Neutrophil (primary cell): ENCODE measurements at regions not wholly inside any gene's neighbourhood (a gene's known extent, or its start where the extent isn't known, plus 50 kb on each side); places are given as distances from the start of the nearest gene placed in this dataset.

ENCODE experiments used
- H3K27ac ChIP-seq: fragments of 200-600 bp; sonication (generic); 2 replicates; pipeline ENCODE4 v1.5.1; 2016; ENCODE audit warnings: mild to moderate bottlenecking, moderate library complexity
- H3K27me3 ChIP-seq: fragments of 200-600 bp; sonication (generic); 2 replicates; pipeline ENCODE4 v1.6.0; 2016; ENCODE audit warnings: mild to moderate bottlenecking
- H3K36me3 ChIP-seq: fragments of 200-600 bp; sonication (generic); 2 replicates; pipeline ENCODE4 v1.5.1; 2017
- H3K4me1 ChIP-seq, 2 experiments: fragments of 200-600 bp in 1 of 2; sonication (generic) in 1 of 2; 1 replicate in 1 of 2; 2 replicates in 1 of 2; pipeline versions ENCODE4 v1.5.1 to v1.6.1; 2013 to 2016; ENCODE audit warnings: low read depth in 1 of 2, low read length in 1 of 2, mild to moderate bottlenecking in 1 of 2, moderate library complexity in 1 of 2; ENCODE audit not compliant: control insufficient read depth in 1 of 2, insufficient read depth in 1 of 2
- H3K4me3 ChIP-seq, 2 experiments: fragments of 200-600 bp in 1 of 2; sonication (generic) in 1 of 2; 1 replicate in 1 of 2; 2 replicates in 1 of 2; pipeline ENCODE4 v1.5.1; 2013 to 2016; ENCODE audit warnings: low read depth in 1 of 2, low read length in 1 of 2, mild to moderate bottlenecking in 1 of 2, moderate library complexity in 1 of 2
- H3K9me3 ChIP-seq: fragments of 200-600 bp; sonication (generic); 2 replicates; pipeline ENCODE4 v1.5.1; 2016
- TF ChIP-seq, protein P1 (sequence below): fragments of 200-600 bp; sonication (generic); IDR thresholded peaks from 2 replicates; pipeline ENCODE4 v1.5.1; 2016; ENCODE audit warnings: antibody characterized with exemption

DNA sequence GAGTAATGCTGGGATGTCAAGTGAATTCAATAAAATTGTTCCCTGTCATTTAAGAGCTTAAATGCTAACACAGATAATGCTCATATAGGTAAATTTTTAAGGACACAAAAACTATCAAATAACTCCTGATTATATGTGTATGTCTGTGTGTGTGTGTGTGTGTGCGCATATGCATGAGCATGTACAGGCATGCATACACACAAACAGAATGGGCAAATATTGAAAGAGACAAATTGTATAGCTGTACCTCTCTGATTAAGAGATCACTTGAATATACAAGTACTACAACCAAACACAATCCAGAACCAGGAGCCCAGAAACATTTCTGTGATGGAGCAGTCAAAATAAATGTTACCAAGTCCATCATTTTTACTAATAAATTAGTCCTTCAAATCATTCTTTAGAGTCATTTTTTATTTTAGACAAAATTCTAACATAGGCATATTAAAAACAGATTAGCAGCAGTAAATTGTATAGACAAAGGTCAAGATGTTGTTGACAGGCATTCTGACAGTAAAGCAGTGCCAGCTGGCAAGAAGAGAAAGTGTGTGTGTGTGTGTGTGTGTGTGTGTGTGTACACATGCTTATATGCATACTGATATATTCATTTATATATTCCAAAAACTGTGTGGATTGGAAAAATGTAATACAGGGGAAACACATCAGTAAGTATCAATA lies 145.3 kb downstream of the CD47 start:
- H3K4me3 ChIP-seq: no peak overlapping the region
- H3K4me1 ChIP-seq: no peaks in the 10 kb centered on the region
- no peaks in the 10 kb centered on the region for H3K36me3 ChIP-seq
- TF ChIP-seq, protein P1, sequence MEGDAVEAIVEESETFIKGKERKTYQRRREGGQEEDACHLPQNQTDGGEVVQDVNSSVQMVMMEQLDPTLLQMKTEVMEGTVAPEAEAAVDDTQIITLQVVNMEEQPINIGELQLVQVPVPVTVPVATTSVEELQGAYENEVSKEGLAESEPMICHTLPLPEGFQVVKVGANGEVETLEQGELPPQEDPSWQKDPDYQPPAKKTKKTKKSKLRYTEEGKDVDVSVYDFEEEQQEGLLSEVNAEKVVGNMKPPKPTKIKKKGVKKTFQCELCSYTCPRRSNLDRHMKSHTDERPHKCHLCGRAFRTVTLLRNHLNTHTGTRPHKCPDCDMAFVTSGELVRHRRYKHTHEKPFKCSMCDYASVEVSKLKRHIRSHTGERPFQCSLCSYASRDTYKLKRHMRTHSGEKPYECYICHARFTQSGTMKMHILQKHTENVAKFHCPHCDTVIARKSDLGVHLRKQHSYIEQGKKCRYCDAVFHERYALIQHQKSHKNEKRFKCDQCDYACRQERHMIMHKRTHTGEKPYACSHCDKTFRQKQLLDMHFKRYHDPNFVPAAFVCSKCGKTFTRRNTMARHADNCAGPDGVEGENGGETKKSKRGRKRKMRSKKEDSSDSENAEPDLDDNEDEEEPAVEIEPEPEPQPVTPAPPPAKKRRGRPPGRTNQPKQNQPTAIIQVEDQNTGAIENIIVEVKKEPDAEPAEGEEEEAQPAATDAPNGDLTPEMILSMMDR: no peak
- H3K27me3 ChIP-seq: peaks cover 12% of the 10 kb centered on the region
- no peaks in the 10 kb centered on the region for H3K9me3 ChIP-seq
- H3K27ac ChIP-seq: no peak overlapping the region

DNA sequence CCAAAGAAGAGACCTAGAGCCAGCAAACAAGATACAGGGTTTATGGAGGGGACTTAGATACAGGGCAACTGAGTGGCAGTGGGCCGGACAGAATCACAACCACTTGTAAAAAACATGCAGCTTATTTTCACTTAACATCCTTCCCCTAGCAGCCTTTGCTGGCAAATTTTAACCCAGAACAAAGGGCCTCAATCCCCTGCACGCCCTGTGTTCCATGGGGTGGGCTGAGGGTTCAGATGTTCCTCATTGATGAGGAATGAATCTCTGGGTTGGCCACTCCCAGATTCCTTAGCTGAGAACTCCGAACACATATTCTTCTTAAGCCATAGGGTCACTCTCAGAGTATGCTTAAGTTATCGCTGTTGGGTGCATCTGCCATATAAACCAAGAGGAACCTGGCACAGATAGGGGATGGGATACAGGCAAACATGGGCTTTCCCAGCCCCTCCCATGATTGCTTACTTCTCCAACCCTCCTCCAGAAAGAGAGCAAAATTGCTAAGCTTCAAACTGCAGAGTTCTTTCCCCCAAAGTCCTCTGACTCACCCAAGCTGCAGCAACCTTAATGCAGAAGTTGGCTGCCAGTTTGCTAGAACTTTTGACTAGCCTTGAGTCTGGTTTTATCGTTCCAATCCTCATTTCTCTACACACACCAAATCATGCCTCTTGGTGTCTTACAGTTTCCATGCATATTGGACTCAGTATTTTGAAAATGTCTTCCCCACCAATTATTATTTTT lies 146.9 kb downstream of the CD47 start:
- Histone ChIP-seq H3K36me3 (no peaks in the 10 kb centered on the region), H3K4me3 (no peak overlapping the region), H3K4me1 (no peaks in the 10 kb centered on the region), H3K27ac (no peak overlapping the region), H3K27me3 (peaks cover 12% of the 10 kb centered on the region), H3K9me3 (no peaks in the 10 kb centered on the region)
- TF ChIP-seq, protein P1: no peak

DNA sequence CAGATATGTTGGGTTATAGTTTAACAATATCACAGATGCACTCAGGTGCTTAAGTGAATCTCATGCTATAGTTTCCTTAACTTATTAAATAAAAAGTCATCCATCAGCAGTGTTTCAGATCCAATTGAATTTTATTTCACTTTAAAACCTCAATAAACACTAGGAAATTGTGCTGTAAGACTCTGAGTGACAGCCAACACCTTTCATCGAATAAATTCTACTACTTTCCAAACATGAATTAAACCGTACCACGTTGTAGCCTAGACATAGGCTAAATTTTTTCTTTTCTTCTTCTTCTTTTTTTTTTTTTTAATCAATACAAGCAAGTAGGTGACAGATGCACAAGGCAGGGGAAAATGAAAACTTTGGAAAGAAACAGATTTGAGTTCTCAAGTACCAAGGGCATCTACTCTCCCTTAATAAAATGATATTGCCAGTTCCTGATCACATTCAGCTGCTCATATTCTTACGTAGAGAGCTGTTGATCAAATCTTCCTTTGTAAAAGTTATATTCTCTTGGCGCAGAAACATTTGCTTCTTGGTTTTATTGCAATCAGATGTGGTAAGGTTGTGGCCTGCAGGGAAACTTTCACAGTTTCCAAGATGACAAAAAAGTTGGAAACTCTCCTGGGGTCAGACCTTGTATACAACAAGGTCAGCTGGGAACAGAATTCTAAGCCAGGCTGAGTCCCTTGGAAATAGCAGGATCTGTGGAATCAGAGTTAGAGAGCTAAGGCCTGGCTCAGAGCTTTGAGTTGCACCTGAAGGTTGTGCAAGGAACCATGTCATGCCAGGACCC lies 147.7 kb downstream of the CD47 start:
- no peak overlapping the region for H3K27ac ChIP-seq
- no peak overlapping the region for H3K4me3 ChIP-seq
- peaks cover 12% of the 10 kb centered on the region for H3K27me3 ChIP-seq
- H3K9me3 ChIP-seq: no peaks in the 10 kb centered on the region
- H3K4me1 ChIP-seq: no peaks in the 10 kb centered on the region
- H3K36me3 ChIP-seq: no peaks in the 10 kb centered on the region
- TF ChIP-seq, protein P1: no peak

DNA sequence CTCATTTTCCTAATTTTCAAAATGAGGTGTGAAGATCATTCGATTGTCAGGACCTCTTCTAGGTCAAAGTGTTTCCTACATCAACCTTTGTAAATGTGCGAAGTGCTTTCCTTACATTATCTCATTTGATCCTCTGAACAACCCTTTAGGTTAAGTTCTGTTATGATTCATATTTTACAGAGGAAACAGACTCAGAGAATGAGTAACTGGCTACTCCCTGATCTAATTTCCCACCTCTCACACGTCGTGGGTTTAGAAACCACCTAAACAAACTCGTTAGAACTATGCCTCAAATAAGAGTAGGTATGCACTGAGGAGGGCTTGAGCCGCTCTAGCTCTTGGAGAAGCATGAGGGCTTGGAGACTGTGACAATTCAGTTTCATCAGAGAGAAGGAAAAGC lies 148.6 kb downstream of the CD47 start:
- H3K9me3 ChIP-seq: no peaks in the 10 kb centered on the region
- no peak overlapping the region for H3K27ac ChIP-seq
- TF ChIP-seq, protein P1: no peak
- no peak overlapping the region for H3K4me3 ChIP-seq
- no peaks in the 10 kb centered on the region for H3K4me1 ChIP-seq
- H3K36me3 ChIP-seq: no peaks in the 10 kb centered on the region
- H3K27me3 ChIP-seq: peaks cover 12% of the 10 kb centered on the region

DNA sequence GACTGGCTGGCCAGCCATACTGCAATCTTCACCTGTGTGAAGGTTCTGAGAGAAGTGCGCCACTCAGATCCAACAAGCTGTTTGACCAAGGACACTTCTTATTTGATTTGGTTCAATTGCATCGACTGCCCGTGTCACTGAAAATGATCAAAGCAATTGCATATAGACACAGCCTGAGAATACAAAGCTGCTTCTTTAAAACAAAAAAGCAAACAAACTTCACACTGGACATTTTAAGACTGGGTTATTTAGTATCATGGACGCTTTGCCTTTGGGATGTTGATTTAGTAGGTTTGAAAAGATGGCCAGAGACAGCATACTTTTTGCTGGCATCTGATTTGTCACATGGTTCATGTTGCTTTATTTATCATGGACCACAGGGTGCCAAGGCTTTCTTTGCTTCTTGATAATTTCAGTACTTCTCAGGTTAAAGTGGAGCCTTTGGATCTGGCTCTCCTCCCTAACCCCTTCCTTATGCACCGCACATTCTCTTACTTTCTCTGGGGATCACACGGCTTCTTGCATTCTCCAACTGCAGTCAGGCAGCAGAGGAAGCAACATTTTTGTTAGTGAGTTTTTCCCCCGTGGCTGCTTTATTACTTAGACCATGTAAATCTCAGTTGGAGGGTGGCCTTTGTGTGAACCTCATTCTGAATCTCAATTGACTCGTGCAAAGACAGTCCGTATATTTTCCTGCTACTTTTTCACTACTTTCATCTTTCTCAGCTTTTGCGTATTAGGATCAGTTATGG lies 151.0 kb downstream of the CD47 start:
- no peaks in the 10 kb centered on the region for H3K9me3 ChIP-seq
- H3K27ac ChIP-seq: no peak overlapping the region
- TF ChIP-seq, protein P1: no peak
- no peaks in the 10 kb centered on the region for H3K36me3 ChIP-seq
- H3K4me3 ChIP-seq: no peak overlapping the region
- H3K27me3 ChIP-seq: peaks cover 12% of the 10 kb centered on the region
- H3K4me1 ChIP-seq: no peaks in the 10 kb centered on the region
